ENCODE measurements at regions not wholly inside any gene's neighbourhood (a gene's known extent, or its start where the extent isn't known, plus 50 kb on each side); places are given as distances from the start of the nearest gene placed in this dataset.

DNA sequence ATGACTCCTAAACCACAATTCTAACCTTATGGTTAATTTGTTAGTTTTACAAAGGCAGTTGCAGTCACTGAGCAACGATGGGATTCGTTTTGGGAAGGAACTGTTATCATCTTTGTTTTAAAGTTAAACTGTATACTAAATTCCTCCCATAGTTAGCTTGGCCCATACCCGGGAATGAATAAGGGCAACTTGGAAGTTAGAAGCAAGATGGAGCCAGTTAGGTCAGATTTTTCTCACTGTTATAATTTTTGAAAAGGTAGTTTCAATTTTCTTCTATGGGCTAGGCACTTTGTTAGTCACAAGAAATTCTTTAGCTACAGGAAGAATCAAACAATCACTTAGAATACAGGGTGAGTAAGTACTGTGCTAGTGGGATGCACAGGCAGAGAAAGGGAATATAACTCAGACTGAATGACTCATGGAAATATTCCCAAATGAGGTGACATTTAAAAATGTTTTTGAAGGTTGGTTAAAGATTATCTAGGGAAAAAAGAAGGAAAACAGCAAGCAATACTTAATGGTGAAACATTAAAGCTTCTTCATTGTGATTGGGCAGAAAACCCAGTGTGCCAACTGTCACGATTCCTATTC, 153.6 kb downstream of the MAGEB17 start:
- no peak for DNase-seq (ENCODE audit: low read depth, low spot score)
- Histone ChIP-seq H3K9me1 (ENCODE audit: control insufficient read depth, extremely low read depth, insufficient read depth, low read length) (no peaks in the 10 kb centered on the region), H3K4me3 (ENCODE audit: control insufficient read depth in 2 of 3, extremely low read depth in 1 of 3, insufficient read depth in 2 of 3, low read depth in 1 of 3, low read length in 3 of 3) (no peak overlapping the region), H2AFZ (ENCODE audit: control insufficient read depth, low read length) (no peak overlapping the region), H3K27me3 (ENCODE audit: control insufficient read depth, extremely low read depth, insufficient read depth, low read length) (no peaks in the 10 kb centered on the region), H4K20me1 (ENCODE audit: control insufficient read depth, extremely low read depth, insufficient read depth, low read length) (no peaks in the 10 kb centered on the region), H3K4me2 (ENCODE audit: control insufficient read depth, extremely low read depth, insufficient read depth, low read depth, low read length) (no peak overlapping the region), H3K4me1 (ENCODE audit: control insufficient read depth, extremely low read depth, insufficient read depth, low read length) (no peaks in the 10 kb centered on the region), H3K9me3 (ENCODE audit: control insufficient read depth, low read depth, low read length) (no peaks in the 10 kb centered on the region), H3K36me3 (ENCODE audit: control insufficient read depth in 2 of 2, extremely low read depth in 1 of 2, insufficient read depth in 2 of 2, low read length in 2 of 2) (no peaks in the 10 kb centered on the region), H3K79me2 (ENCODE audit: control insufficient read depth, insufficient read depth, low read length) (no peaks in the 10 kb centered on the region), H3K27ac (ENCODE audit: control insufficient read depth, insufficient read depth, low read length) (no peak overlapping the region), H3K9ac (ENCODE audit: control insufficient read depth, extremely low read depth, insufficient read depth, low read length) (no peak overlapping the region)
- dilution Hi-C loops (cut with MboI; ENCODE audit: extremely low pct_ligation_motif_present, low sequenced_read_pairs): no loop called here
- no peak for FAIRE-seq
- no peak for TF ChIP-seq EZH2 (IDR thresholded peaks at IDR 0.05; ENCODE audit: low read length)
- TF ChIP-seq, protein P1, sequence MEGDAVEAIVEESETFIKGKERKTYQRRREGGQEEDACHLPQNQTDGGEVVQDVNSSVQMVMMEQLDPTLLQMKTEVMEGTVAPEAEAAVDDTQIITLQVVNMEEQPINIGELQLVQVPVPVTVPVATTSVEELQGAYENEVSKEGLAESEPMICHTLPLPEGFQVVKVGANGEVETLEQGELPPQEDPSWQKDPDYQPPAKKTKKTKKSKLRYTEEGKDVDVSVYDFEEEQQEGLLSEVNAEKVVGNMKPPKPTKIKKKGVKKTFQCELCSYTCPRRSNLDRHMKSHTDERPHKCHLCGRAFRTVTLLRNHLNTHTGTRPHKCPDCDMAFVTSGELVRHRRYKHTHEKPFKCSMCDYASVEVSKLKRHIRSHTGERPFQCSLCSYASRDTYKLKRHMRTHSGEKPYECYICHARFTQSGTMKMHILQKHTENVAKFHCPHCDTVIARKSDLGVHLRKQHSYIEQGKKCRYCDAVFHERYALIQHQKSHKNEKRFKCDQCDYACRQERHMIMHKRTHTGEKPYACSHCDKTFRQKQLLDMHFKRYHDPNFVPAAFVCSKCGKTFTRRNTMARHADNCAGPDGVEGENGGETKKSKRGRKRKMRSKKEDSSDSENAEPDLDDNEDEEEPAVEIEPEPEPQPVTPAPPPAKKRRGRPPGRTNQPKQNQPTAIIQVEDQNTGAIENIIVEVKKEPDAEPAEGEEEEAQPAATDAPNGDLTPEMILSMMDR (optimal IDR thresholded peaks at IDR 0.05 in 1 of 3, IDR thresholded peaks at IDR 0.05 in 1 of 3, conservative IDR thresholded peaks at IDR 0.05 in 1 of 3; ENCODE audit: extremely low read depth in 1 of 3, insufficient read depth in 2 of 3, low read length in 3 of 3): no peak

DNA sequence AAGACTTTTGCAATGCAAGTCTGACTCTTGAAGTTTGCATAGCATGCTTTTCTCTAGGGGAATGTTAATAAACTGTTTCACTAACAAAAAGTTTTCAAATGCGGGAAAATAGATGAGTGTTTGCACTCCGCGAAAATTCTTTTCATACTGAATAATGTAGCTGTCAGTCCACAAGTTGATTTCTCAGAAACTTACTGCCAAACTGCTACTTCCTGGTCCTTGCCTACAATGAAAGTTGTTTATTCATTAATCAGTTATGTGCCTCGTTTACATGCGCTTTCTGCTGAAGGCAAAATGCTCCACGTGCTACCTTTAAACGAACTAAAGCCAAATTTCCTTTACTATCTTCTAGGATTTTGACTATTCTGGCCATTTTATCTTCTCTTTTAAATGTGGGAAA, 166.2 kb downstream of the MAGEB17 start:
- no peaks in the 10 kb centered on the region for H3K79me2 ChIP-seq (ENCODE audit: control insufficient read depth, insufficient read depth, low read length)
- H3K4me2 ChIP-seq (ENCODE audit: control insufficient read depth, extremely low read depth, insufficient read depth, low read depth, low read length): no peak overlapping the region
- dilution Hi-C loops (cut with MboI; ENCODE audit: extremely low pct_ligation_motif_present, low sequenced_read_pairs): no loop called here
- H4K20me1 ChIP-seq (ENCODE audit: control insufficient read depth, extremely low read depth, insufficient read depth, low read length): no peaks in the 10 kb centered on the region
- DNase-seq (ENCODE audit: low read depth, low spot score) (no peak), FAIRE-seq (no peak)
- H3K27ac ChIP-seq (ENCODE audit: control insufficient read depth, insufficient read depth, low read length): no peak overlapping the region
- H3K9me3 ChIP-seq (ENCODE audit: control insufficient read depth, low read depth, low read length): no peaks in the 10 kb centered on the region
- H3K27me3 ChIP-seq (ENCODE audit: control insufficient read depth, extremely low read depth, insufficient read depth, low read length): no peaks in the 10 kb centered on the region
- no peaks in the 10 kb centered on the region for H3K9me1 ChIP-seq (ENCODE audit: control insufficient read depth, extremely low read depth, insufficient read depth, low read length)
- no peak overlapping the region for H3K9ac ChIP-seq (ENCODE audit: control insufficient read depth, extremely low read depth, insufficient read depth, low read length)
- no peaks in the 10 kb centered on the region for H3K4me1 ChIP-seq (ENCODE audit: control insufficient read depth, extremely low read depth, insufficient read depth, low read length)
- TF ChIP-seq, protein P1 (optimal IDR thresholded peaks at IDR 0.05 in 1 of 3, IDR thresholded peaks at IDR 0.05 in 1 of 3, conservative IDR thresholded peaks at IDR 0.05 in 1 of 3; ENCODE audit: extremely low read depth in 1 of 3, insufficient read depth in 2 of 3, low read length in 3 of 3): no peak
- no peak for TF ChIP-seq EZH2 (IDR thresholded peaks at IDR 0.05; ENCODE audit: low read length)
- H3K36me3 ChIP-seq (ENCODE audit: control insufficient read depth in 2 of 2, extremely low read depth in 1 of 2, insufficient read depth in 2 of 2, low read length in 2 of 2): no peaks in the 10 kb centered on the region
- no peak overlapping the region for H2AFZ ChIP-seq (ENCODE audit: control insufficient read depth, low read length)
- H3K4me3 ChIP-seq (ENCODE audit: control insufficient read depth in 2 of 3, extremely low read depth in 1 of 3, insufficient read depth in 2 of 3, low read depth in 1 of 3, low read length in 3 of 3): no peak overlapping the region

All from keratinocyte (primary cell).